ENCODE measurements at regions not wholly inside any gene's neighbourhood (a gene's known extent, or its start where the extent isn't known, plus 50 kb on each side); places are given as distances from the start of the nearest gene placed in this dataset.

DNA sequence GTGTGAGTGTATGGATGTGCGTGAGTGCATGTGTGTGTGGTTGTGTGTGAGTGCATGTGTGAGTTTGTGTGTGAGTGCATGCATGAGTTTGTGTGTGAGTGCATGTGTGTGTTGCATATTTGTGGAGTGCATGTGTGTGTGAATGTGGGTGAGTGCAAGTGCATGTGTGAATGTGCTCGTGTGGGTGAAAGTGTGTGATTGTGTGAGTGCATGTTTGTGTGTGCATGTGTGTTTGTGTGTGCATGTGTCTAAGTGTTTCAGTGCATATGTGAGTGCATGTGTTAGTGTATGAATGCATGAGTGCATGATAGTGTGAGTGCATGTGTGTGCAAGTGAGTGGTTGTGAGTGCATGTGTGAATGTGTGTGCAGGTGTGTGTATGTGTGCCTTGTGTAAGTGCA lies 343.4 kb upstream of the SALL3 start:
- Histone ChIP-seq H3K4me3 (no peak overlapping the region), H3K9me2 (ENCODE audit: insufficient read depth) (no peaks in the 10 kb centered on the region), H4K20me1 (ENCODE audit: insufficient read depth) (no peaks in the 10 kb centered on the region), H3K27ac (no peak overlapping the region), H3K9me3 (ENCODE audit: low read depth) (no peaks in the 10 kb centered on the region), H3K36me3 (ENCODE audit: low read depth) (no peaks in the 10 kb centered on the region), H3F3A (ENCODE audit: insufficient read depth) (no peaks in the 10 kb centered on the region), H2AFZ (no peak overlapping the region), H3K4me1 (ENCODE audit: insufficient read depth) (no peaks in the 10 kb centered on the region), H3K27me3 (replicated peaks; ENCODE audit: insufficient read depth) (no peaks in the 10 kb centered on the region), H3K9ac (no peak overlapping the region), H3K4me2 (ENCODE audit: unreplicated experiment) (no peak overlapping the region), H3K79me2 (ENCODE audit: insufficient read depth) (no peaks in the 10 kb centered on the region)
- WGBS, 2 experiments (ENCODE audit: low coverage in 1 of 2, low lambda C conversion rate in 2 of 2, missing lambda C conversion rate in 2 of 2) = 65 to 85% methylated on average over 2 of the region's 2 CpGs
- in situ Hi-C loops (cut with MboI) = no loop called here
- TF ChIP-seq EZH2phosphoT487 (IDR thresholded peaks at IDR 0.05; ENCODE audit: insufficient read depth, low read depth) (no peak), EZH2 (IDR thresholded peaks at IDR 0.05; ENCODE audit: insufficient read depth, poor library complexity, severe bottlenecking) (no peak)
- no peak for DNase-seq

DNA sequence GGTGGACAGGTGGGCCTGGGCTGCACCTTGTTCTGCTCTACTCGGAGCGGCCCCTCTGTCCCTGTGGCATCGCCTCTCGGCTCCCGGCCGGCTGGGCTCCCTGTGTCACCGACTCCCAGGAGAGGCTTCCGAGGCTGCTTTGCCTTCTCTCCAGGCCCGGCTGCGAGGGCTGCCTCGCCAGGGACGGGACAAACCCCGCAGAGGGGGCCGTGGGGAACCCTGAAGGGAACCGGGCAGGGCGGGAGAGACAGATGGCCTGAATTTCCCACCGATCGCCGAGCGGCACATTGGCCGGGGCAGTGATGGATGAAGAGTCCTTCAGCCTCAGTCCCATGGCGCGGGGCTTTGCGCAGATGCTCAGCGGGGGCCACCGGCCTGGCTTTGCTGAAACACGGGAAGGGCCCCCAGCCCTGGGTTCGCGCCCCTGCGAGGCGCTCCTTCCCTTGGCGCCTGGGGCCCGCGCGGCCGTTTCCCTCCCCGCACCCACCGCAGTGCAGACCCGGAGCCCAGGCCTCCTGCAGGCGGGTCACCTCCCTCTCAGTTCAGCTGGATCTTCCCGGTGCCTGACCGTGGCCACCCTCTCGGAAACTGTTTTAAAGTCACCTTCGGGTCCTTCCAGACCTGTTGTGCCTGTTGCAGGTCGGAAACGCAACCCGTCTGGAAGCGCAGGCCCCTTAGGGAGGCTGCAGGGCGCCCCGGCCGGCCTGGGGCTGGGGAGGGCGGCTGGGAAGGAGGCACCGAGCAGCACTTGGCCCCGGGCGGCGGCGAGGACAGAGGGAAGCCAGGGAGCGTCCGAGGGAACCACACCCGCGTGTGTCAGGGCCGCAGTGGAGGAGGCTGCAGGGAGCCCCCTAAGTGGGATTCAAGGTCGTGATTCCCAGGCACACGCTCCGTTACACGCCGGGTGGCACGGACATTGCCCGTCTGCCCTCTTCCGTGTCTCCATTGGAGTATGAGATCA lies 341.9 kb upstream of the SALL3 start:
- no peak for DNase-seq
- H3K4me2 ChIP-seq (ENCODE audit: unreplicated experiment) = no peak overlapping the region
- no peaks in the 10 kb centered on the region for H3K9me2 ChIP-seq (ENCODE audit: insufficient read depth)
- no peaks in the 10 kb centered on the region for H3K27me3 ChIP-seq (replicated peaks; ENCODE audit: insufficient read depth)
- no peaks in the 10 kb centered on the region for H3K4me1 ChIP-seq (ENCODE audit: insufficient read depth)
- WGBS, 2 experiments (ENCODE audit: low coverage in 1 of 2, low lambda C conversion rate in 2 of 2, missing lambda C conversion rate in 2 of 2) = 73 to 80% methylated on average over 57 to 59 of the region's 70 CpGs
- no peak for TF ChIP-seq EZH2 (IDR thresholded peaks at IDR 0.05; ENCODE audit: insufficient read depth, poor library complexity, severe bottlenecking)
- TF ChIP-seq EZH2phosphoT487 (IDR thresholded peaks at IDR 0.05; ENCODE audit: insufficient read depth, low read depth) = no peak
- no peak overlapping the region for H3K27ac ChIP-seq
- no peaks in the 10 kb centered on the region for H4K20me1 ChIP-seq (ENCODE audit: insufficient read depth)
- no peak overlapping the region for H3K4me3 ChIP-seq
- H3K9me3 ChIP-seq (ENCODE audit: low read depth) = no peaks in the 10 kb centered on the region
- in situ Hi-C loops (cut with MboI) = no loop called here
- no peaks in the 10 kb centered on the region for H3K79me2 ChIP-seq (ENCODE audit: insufficient read depth)
- no peaks in the 10 kb centered on the region for H3K36me3 ChIP-seq (ENCODE audit: low read depth)
- H3K9ac ChIP-seq = no peak overlapping the region
- H2AFZ ChIP-seq = no peak overlapping the region
- H3F3A ChIP-seq (ENCODE audit: insufficient read depth) = no peaks in the 10 kb centered on the region

DNA sequence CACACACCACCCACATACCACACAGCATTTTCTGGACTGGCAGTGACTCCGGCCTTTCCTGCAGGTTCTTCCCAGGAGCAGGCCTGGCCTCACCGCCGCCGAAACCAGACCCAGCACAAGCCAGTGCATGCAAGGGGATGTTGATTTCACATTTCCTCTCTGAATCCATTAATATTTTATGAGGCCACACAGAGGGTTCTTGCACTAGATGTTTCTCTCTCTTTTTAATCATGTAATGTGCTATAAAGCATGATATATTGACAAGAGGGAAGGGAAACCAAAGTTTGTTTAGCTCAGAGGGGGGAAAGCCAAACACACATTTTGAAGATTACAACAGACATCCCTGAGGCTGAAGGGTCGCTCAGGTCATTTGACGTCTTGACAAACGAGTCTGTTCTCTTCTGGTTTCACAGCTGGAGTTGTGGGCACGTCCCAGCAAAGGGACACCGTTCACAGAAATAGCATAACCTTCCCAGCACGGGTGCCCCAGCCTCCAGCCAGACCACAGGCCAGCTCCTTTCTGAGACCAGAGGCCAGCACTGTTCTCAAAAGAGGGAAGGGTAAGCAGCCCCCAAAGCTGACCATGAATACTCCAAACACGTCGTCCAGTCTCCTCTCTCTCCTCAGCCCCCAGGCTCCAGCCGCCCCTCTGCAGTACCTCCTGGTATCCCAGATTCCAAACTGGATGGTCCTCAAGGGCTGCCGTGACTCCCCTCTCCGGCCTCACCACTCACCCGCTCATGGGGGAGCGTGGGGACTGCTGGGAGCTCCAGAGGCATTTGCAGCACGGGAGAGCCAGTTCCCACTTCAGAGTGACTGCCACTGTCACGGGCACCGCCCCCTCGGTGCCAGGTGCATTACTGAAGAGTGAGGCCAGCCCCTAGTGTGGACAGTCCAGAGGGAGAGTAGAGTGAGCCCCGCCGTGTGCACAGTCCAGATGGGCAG lies 340.3 kb upstream of the SALL3 start:
- no peaks in the 10 kb centered on the region for H3K9me2 ChIP-seq (ENCODE audit: insufficient read depth)
- no peak overlapping the region for H3K9ac ChIP-seq
- TF ChIP-seq EZH2phosphoT487 (IDR thresholded peaks at IDR 0.05; ENCODE audit: insufficient read depth, low read depth) (no peak), EZH2 (IDR thresholded peaks at IDR 0.05; ENCODE audit: insufficient read depth, poor library complexity, severe bottlenecking) (no peak)
- no peaks in the 10 kb centered on the region for H3K79me2 ChIP-seq (ENCODE audit: insufficient read depth)
- no peak overlapping the region for H3K4me3 ChIP-seq
- H4K20me1 ChIP-seq (ENCODE audit: insufficient read depth) = no peaks in the 10 kb centered on the region
- no peak for DNase-seq
- in situ Hi-C loops (cut with MboI) = no loop called here
- H3K9me3 ChIP-seq (ENCODE audit: low read depth) = no peaks in the 10 kb centered on the region
- H3K36me3 ChIP-seq (ENCODE audit: low read depth) = no peaks in the 10 kb centered on the region
- no peaks in the 10 kb centered on the region for H3F3A ChIP-seq (ENCODE audit: insufficient read depth)
- H3K4me1 ChIP-seq (ENCODE audit: insufficient read depth) = no peaks in the 10 kb centered on the region
- WGBS, 2 experiments (ENCODE audit: low coverage in 1 of 2, low lambda C conversion rate in 2 of 2, missing lambda C conversion rate in 2 of 2) = 30 to 36% methylated on average over 23 of the region's 23 CpGs
- no peak overlapping the region for H3K27ac ChIP-seq
- no peak overlapping the region for H3K4me2 ChIP-seq (ENCODE audit: unreplicated experiment)
- no peak overlapping the region for H2AFZ ChIP-seq
- no peaks in the 10 kb centered on the region for H3K27me3 ChIP-seq (replicated peaks; ENCODE audit: insufficient read depth)

DNA sequence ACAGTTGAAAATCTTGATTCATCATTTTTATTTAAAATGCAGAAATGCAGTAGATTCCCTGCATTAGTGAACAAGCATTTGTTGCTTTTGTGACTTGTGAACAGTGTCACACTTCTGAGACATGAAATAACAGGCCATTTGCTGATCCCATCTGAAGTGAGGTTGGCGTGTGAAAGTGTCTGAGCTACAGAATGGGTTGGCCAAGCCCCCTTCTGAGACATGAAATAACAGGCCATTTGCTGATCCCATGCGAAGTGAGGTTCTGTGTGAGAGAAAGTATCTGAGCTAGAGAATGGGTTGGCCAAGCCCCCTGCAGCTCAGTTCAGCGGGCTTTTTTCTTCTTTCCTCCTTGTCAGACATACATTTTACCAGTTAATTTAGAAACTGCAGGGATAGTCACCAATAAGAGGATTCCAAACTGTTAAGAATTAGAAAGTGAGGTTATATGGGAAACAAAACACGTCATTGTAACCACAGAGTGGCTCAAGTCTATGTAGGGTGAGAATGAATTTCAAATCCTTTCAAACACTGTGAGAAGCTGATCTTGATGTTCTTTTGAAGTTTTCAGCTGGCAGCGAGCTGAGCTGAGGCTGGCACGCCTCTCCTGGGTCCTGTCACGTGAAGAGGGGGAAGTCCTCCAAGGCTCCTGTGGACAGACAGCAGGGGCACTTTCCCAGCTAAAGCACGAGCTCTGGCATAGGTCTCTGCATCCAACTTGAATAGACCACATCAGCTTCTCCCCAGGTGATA lies 339.2 kb upstream of the SALL3 start:
- no peaks in the 10 kb centered on the region for H3K9me3 ChIP-seq (ENCODE audit: low read depth)
- H3K27me3 ChIP-seq (replicated peaks; ENCODE audit: insufficient read depth) = no peaks in the 10 kb centered on the region
- H3K27ac ChIP-seq = no peak overlapping the region
- no peak overlapping the region for H3K4me2 ChIP-seq (ENCODE audit: unreplicated experiment)
- no peaks in the 10 kb centered on the region for H3K79me2 ChIP-seq (ENCODE audit: insufficient read depth)
- no peaks in the 10 kb centered on the region for H4K20me1 ChIP-seq (ENCODE audit: insufficient read depth)
- H3K36me3 ChIP-seq (ENCODE audit: low read depth) = no peaks in the 10 kb centered on the region
- in situ Hi-C loops (cut with MboI) = no loop called here
- no peaks in the 10 kb centered on the region for H3K4me1 ChIP-seq (ENCODE audit: insufficient read depth)
- H3K4me3 ChIP-seq = no peak overlapping the region
- H3F3A ChIP-seq (ENCODE audit: insufficient read depth) = no peaks in the 10 kb centered on the region
- TF ChIP-seq EZH2 (IDR thresholded peaks at IDR 0.05; ENCODE audit: insufficient read depth, poor library complexity, severe bottlenecking) = no peak
- no peak for TF ChIP-seq EZH2phosphoT487 (IDR thresholded peaks at IDR 0.05; ENCODE audit: insufficient read depth, low read depth)
- DNase-seq = no peak
- no peak overlapping the region for H2AFZ ChIP-seq
- WGBS, 2 experiments (ENCODE audit: low coverage in 1 of 2, low lambda C conversion rate in 2 of 2, missing lambda C conversion rate in 2 of 2) = 11 to 19% methylated on average over 8 of the region's 8 CpGs
- H3K9ac ChIP-seq = no peak overlapping the region
- no peaks in the 10 kb centered on the region for H3K9me2 ChIP-seq (ENCODE audit: insufficient read depth)
